IMR-90 (cell line): ENCODE measurements at regions not wholly inside any gene's neighbourhood (a gene's known extent, or its start where the extent isn't known, plus 50 kb on each side); places are given as distances from the start of the nearest gene placed in this dataset.

ENCODE experiments used
- ATAC-seq: fragments of 200-7000 bp; cut with Tn5 transposase; 2 replicates; pipeline ENCODE4 v1.9.1; 2020; ENCODE audit warnings: low read depth, mild to moderate bottlenecking, moderate library complexity
- BruUV-seq: library from RNA; stranded (reverse); fragments of 400-500 nt; replicated peaks from 2 replicates; lab custom pipeline; 2021; lab: Mats Ljungman, UMichigan
- CTCF ChIA-PET: fragments of 300-600 bp; formaldehyde crosslinking; extraction: SDS; loops from one replicate; lab custom pipeline; 2021; ENCODE audit warnings: antibody characterized with exemption; lab: Yijun Ruan, JAX
- POLR2A ChIA-PET: fragments of 300-600 bp; sonication (Branson Sonifier 250); formaldehyde crosslinking; loops from one replicate; lab custom pipeline; 2022; ENCODE audit warnings: antibody characterized with exemption; ENCODE audit not compliant: unreplicated experiment; lab: Charles Lee
- DNase-seq: peaks from one replicate; pipeline ENCODE4 v3.0.0; 2013
- H2AFZ ChIP-seq: replicated peaks from 2 replicates; pipeline ENCODE3; 2013; ENCODE audit warnings: low read length, mild to moderate bottlenecking; ENCODE audit not compliant: poor library complexity
- H2AK5ac ChIP-seq: 2 replicates; pipeline ENCODE4 v1.6.1; 2013; ENCODE audit warnings: low read depth, low read length, inconsistent platforms
- H2AK9ac ChIP-seq: replicated peaks from 2 replicates; pipeline ENCODE3; 2013; ENCODE audit warnings: mild to moderate bottlenecking, low read depth, low read length, moderate library complexity; ENCODE audit not compliant: poor library complexity
- H2BK120ac ChIP-seq: 2 replicates; pipeline ENCODE4 v1.6.1; 2013; ENCODE audit warnings: low read depth, low read length, inconsistent platforms
- H2BK15ac ChIP-seq: 3 replicates; pipeline ENCODE4 v1.6.1; 2013; ENCODE audit warnings: low read depth, low read length, inconsistent platforms
- H2BK20ac ChIP-seq: 2 replicates; pipeline ENCODE4 v1.6.1; 2013; ENCODE audit warnings: low read depth, mild to moderate bottlenecking, inconsistent platforms, low read length, moderate library complexity
- H2BK5ac ChIP-seq: 2 replicates; pipeline ENCODE4 v1.6.1; 2013; ENCODE audit warnings: mild to moderate bottlenecking, low read depth, low read length, inconsistent platforms; ENCODE audit not compliant: poor library complexity, severe bottlenecking
- H3K14ac ChIP-seq: replicated peaks from 2 replicates; pipeline ENCODE4 v1.6.1; 2013; ENCODE audit warnings: low read depth, low read length, inconsistent platforms
- H3K18ac ChIP-seq: 2 replicates; pipeline ENCODE4 v1.6.1; 2013; ENCODE audit warnings: low read depth, low read length, control low read depth
- H3K23ac ChIP-seq: 2 replicates; pipeline ENCODE4 v1.6.1; 2013; ENCODE audit warnings: low read depth, low read length, inconsistent platforms
- H3K27ac ChIP-seq: 2 replicates; pipeline ENCODE4 v1.5.1; 2013; ENCODE audit warnings: mild to moderate bottlenecking, control low read depth, low read length; ENCODE audit not compliant: insufficient read depth
- H3K27me3 ChIP-seq: 2 replicates; pipeline ENCODE4 v1.6.1; 2013; ENCODE audit warnings: low read length; ENCODE audit not compliant: control insufficient read depth, insufficient read depth
- H3K36me3 ChIP-seq: 2 replicates; pipeline ENCODE4 v1.6.1; 2013; ENCODE audit warnings: low read length, mixed read lengths; ENCODE audit not compliant: control insufficient read depth, insufficient read depth
- H3K4ac ChIP-seq: 2 replicates; pipeline ENCODE4 v1.6.1; 2013; ENCODE audit warnings: low read depth, low read length, inconsistent platforms
- H3K4me1 ChIP-seq: 2 replicates; pipeline ENCODE4 v1.6.1; 2013; ENCODE audit warnings: low read length, mixed read lengths; ENCODE audit not compliant: control insufficient read depth, insufficient read depth
- H3K4me2 ChIP-seq: 2 replicates; pipeline ENCODE4 v1.6.1; 2013; ENCODE audit warnings: low read depth, mild to moderate bottlenecking, control low read depth, low read length, moderate library complexity
- H3K4me3 ChIP-seq: 2 replicates; pipeline ENCODE4 v1.5.1; 2013; ENCODE audit warnings: low read depth, mild to moderate bottlenecking, control low read depth, low read length, moderate library complexity; ENCODE audit not compliant: insufficient read depth
- H3K56ac ChIP-seq: 2 replicates; pipeline ENCODE4 v1.6.1; 2013; ENCODE audit warnings: low read length, inconsistent platforms; ENCODE audit not compliant: insufficient read depth; ENCODE audit errors: extremely low read depth
- H3K79me1 ChIP-seq, 2 experiments: 2 replicates each; pipeline ENCODE4 v1.6.1; 2013; ENCODE audit warnings: low read length in 2 of 2, inconsistent platforms in 1 of 2, low read depth in 1 of 2
- H3K9ac ChIP-seq: 2 replicates; pipeline ENCODE4 v1.6.1; 2013; ENCODE audit warnings: low read depth, low read length, control low read depth
- H3K9me1 ChIP-seq: 2 replicates; pipeline ENCODE4 v1.6.1; 2013; ENCODE audit warnings: low read length, inconsistent platforms; ENCODE audit not compliant: insufficient read depth
- H3K9me3 ChIP-seq: 2 replicates; pipeline ENCODE4 v1.6.1; 2013; ENCODE audit warnings: low read length; ENCODE audit not compliant: control insufficient read depth, insufficient read depth
- H4K20me1 ChIP-seq: 2 replicates; pipeline ENCODE4 v1.6.1; 2013; ENCODE audit warnings: low read length, inconsistent platforms; ENCODE audit not compliant: insufficient read depth
- H4K5ac ChIP-seq: 2 replicates; pipeline ENCODE4 v1.6.1; 2013; ENCODE audit warnings: mild to moderate bottlenecking, low read depth, low read length, control low read depth
- H4K8ac ChIP-seq, 2 experiments: 2 replicates each; pipeline ENCODE4 v1.6.1; 2013; ENCODE audit warnings: low read depth in 2 of 2, low read length in 2 of 2, control low read depth in 1 of 2, inconsistent platforms in 1 of 2
- H4K91ac ChIP-seq: 2 replicates; pipeline ENCODE4 v1.6.1; 2013; ENCODE audit warnings: low read depth, low read length, inconsistent platforms; ENCODE audit not compliant: insufficient read depth
- BHLHE40 ChIP-seq: fragments of 150-350 bp; IDR thresholded peaks from 2 replicates; pipeline ENCODE4 v1.6.1; 2016; ENCODE audit warnings: mild to moderate bottlenecking, low read depth, low read length
- CEBPB ChIP-seq: IDR thresholded peaks from 2 replicates; pipeline ENCODE4 v1.6.1; 2012; ENCODE audit warnings: low read depth, low read length, improper control_type of control experiment
- CHD1 ChIP-seq: IDR thresholded peaks from 2 replicates; pipeline ENCODE4 v1.6.1; 2012; ENCODE audit warnings: low read depth, low read length, improper control_type of control experiment
- CTCF ChIP-seq: conservative IDR thresholded peaks from 2 replicates; pipeline ENCODE4 v1.5.1; 2012; ENCODE audit warnings: mild to moderate bottlenecking, low read depth, low read length, improper control_type of control experiment
- ELK1 ChIP-seq: fragments of 150-350 bp; IDR thresholded peaks from 2 replicates; pipeline ENCODE4 v1.6.1; 2016; ENCODE audit warnings: low read depth, mild to moderate bottlenecking, low read length, moderate library complexity, borderline replicate concordance
- FOS ChIP-seq: fragments of 150-350 bp; IDR thresholded peaks from 2 replicates; pipeline ENCODE4 v1.6.1; 2016; ENCODE audit warnings: low read depth, low read length
- MAFK ChIP-seq: IDR thresholded peaks from 2 replicates; pipeline ENCODE4 v1.6.1; 2012; ENCODE audit warnings: low read depth, low read length, improper control_type of control experiment
- MAZ ChIP-seq: IDR thresholded peaks from 2 replicates; pipeline ENCODE4 v1.6.1; 2012; ENCODE audit warnings: low read depth, mild to moderate bottlenecking, low read length, improper control_type of control experiment, moderate library complexity, borderline replicate concordance
- MXI1 ChIP-seq: IDR thresholded peaks from 2 replicates; pipeline ENCODE4 v1.6.1; 2012; ENCODE audit warnings: low read depth, mild to moderate bottlenecking, low read length, moderate library complexity, borderline replicate concordance
- NFE2L2 ChIP-seq: fragments of 150-350 bp; IDR thresholded peaks from 2 replicates; pipeline ENCODE4 v1.6.1; 2016; ENCODE audit warnings: low read depth, mild to moderate bottlenecking, low read length
- POLR2A ChIP-seq: IDR thresholded peaks from 2 replicates; pipeline ENCODE4 v1.6.1; 2012; ENCODE audit warnings: mild to moderate bottlenecking, low read depth, low read length
- RAD21 ChIP-seq: IDR thresholded peaks from 2 replicates; pipeline ENCODE4 v1.6.1; 2012; ENCODE audit warnings: low read length, improper control_type of control experiment
- RCOR1 ChIP-seq: IDR thresholded peaks from 2 replicates; pipeline ENCODE4 v1.6.1; 2012; ENCODE audit warnings: mild to moderate bottlenecking, low read length, improper control_type of control experiment; ENCODE audit not compliant: insufficient replicate concordance
- RFX5 ChIP-seq: IDR thresholded peaks from 2 replicates; pipeline ENCODE4 v1.8.0; 2012; ENCODE audit warnings: low read depth, mild to moderate bottlenecking, low read length, moderate library complexity
- SMC3 ChIP-seq: fragments of 150-350 bp; IDR thresholded peaks from 2 replicates; pipeline ENCODE4 v1.6.1; 2016; ENCODE audit warnings: low read depth, mild to moderate bottlenecking, antibody characterized with exemption, low read length, moderate library complexity
- USF2 ChIP-seq: fragments of 150-350 bp; IDR thresholded peaks from 2 replicates; pipeline ENCODE4 v1.6.1; 2017; ENCODE audit warnings: mild to moderate bottlenecking, antibody characterized with exemption, low read length, low read depth
- WGBS, 2 experiments: methylation state at CpG; one replicate each; pipeline versions ENCODE4 v1.1.5 to v1.1.7; 2013; ENCODE audit warnings: missing lambda C conversion rate in 2 of 2; ENCODE audit not compliant: insufficient read length in 1 of 2; ENCODE audit errors: extremely low coverage in 2 of 2; 5-methylcytosine and 5-hydroxymethylcytosine counted together
- dilution Hi-C: fragments of 300-500 bp; cut with HindIII; formaldehyde crosslinking; loops from one replicate; pipeline ENCODE4 v1.14.3; 2018; ENCODE audit warnings: low sequenced_read_pairs; ENCODE audit not compliant: unreplicated experiment
- in situ Hi-C: fragments of 300-500 bp; cut with MboI; formaldehyde crosslinking; loops from 3 replicates; pipeline ENCODE4 v1.14.3; 2019; ENCODE audit warnings: low sequenced_read_pairs, inconsistent platforms, mixed read lengths
- intact Hi-C: fragments of 100-400 bp; cut with micrococcal nuclease; formaldehyde crosslinking; loops from 2 replicates; pipeline ENCODE4 v1.10.0; 2022

- no peak overlapping the region for H2AK5ac ChIP-seq
- no peaks in the 10 kb centered on the region for H4K20me1 ChIP-seq
- no peaks in the 10 kb centered on the region for H3K4me1 ChIP-seq
- no peak overlapping the region for H2AK9ac ChIP-seq
- H3K14ac ChIP-seq: no peak overlapping the region
- no peak overlapping the region for H3K4ac ChIP-seq
- no peak overlapping the region for H3K4me3 ChIP-seq
- H3K18ac ChIP-seq: no peak overlapping the region
- H2BK20ac ChIP-seq: no peak overlapping the region
- H3K79me1 ChIP-seq: no peaks in the 10 kb centered on the region
- H4K8ac ChIP-seq: no peak overlapping the region
- no peak for DNase-seq
- H3K4me2 ChIP-seq: no peak overlapping the region
- CTCF ChIA-PET: no interaction called here
- WGBS, 2 experiments: no CpG with 5 or more reads among the region's 1 CpG
- intact Hi-C loops: no loop called here
- no peak overlapping the region for H3K56ac ChIP-seq
- no peaks in the 10 kb centered on the region for H3K36me3 ChIP-seq
- H2BK15ac ChIP-seq: no peak overlapping the region
- H3K23ac ChIP-seq: no peak overlapping the region
- BruUV-seq: no TSS peak
- in situ Hi-C loops: no loop called here
- ATAC-seq: no peak
- peaks cover 1% of the 10 kb centered on the region for H3K27me3 ChIP-seq
- no peak overlapping the region for H4K5ac ChIP-seq
- no peak overlapping the region for H3K9ac ChIP-seq
- TF ChIP-seq NFE2L2 (no peak), RFX5 (no peak), CHD1 (no peak), CEBPB (no peak), RAD21 (no peak), FOS (no peak), RCOR1 (no peak), ELK1 (no peak), USF2 (no peak), BHLHE40 (no peak), CTCF (no peak), MXI1 (no peak), SMC3 (no peak), MAFK (no peak), POLR2A (no peak), MAZ (no peak)
- H3K9me3 ChIP-seq: no peaks in the 10 kb centered on the region
- H3K9me1 ChIP-seq: no peaks in the 10 kb centered on the region
- H2AFZ ChIP-seq: no peak overlapping the region
- H2BK120ac ChIP-seq: no peak overlapping the region
- no peak overlapping the region for H2BK5ac ChIP-seq
- POLR2A ChIA-PET: no interaction called here
- no peak overlapping the region for H4K91ac ChIP-seq
- no peak overlapping the region for H3K27ac ChIP-seq
- dilution Hi-C loops: no loop called here
These were observed 160.1 kb downstream of the FZD1 start for GRCh38 chr7:91424371-91424770.
